ENCODE measurements at regions not wholly inside any gene's neighbourhood (a gene's known extent, or its start where the extent isn't known, plus 50 kb on each side); places are given as distances from the start of the nearest gene placed in this dataset.
"Not testable (repeated sequence)": the region's sequence is repeated elsewhere in the genome, so short reads cannot be mapped to it uniquely, and the experiment has no call there.

- DNase-seq, result no peak
These were observed 52.2 kb upstream of the PAX3 start for GRCh38 chr2:222351035-222351434.

DNA sequence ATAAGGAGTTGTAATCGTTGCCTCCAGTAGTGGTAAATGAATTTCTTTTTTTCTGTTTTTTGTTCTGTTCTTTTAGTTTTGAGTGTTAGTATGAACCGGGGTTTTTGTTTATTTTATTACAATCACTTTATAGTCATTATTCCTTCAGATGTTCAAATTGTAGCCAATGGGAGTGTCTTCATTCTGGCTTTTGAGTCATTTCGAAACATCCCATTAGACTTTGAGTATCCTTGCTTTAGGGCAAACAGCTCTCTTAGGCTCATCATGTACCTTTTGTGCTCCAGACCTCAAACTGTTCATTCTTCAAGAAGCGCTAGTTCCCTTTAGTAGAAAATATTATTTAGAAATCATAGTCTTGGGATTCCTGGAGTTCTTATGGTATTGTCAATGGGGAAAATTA lies 54.2 kb upstream of the PAX3 start:
- DNase-seq, result no peak

- DNase-seq, result peak; percentile 6
These were observed 55.2 kb upstream of the PAX3 start for GRCh38 chr2:222353993-222354392.

GRCh38 chr2:222355860-222356259 lies 57.1 kb upstream of the PAX3 start:
- DNase-seq, result no peak

DNA sequence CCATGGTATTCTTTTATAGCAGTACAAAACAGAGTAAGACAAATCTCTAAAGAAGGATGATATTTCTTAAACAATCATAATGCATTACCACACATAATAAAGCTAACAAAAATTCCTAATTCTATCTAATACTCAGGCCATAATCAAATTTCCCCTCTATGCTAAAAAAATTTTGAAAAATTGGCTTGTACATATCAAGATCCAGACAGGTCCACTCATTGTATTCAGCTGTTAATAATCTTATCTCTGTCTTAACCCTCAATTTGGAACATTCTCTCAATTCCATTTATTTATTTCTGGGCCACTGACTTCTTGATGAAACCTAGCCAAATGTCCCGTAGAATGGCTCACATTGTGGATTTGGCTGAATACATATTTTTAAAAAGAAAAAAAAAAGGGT lies 59.1 kb upstream of the PAX3 start:
- DNase-seq, result no peak

DNA sequence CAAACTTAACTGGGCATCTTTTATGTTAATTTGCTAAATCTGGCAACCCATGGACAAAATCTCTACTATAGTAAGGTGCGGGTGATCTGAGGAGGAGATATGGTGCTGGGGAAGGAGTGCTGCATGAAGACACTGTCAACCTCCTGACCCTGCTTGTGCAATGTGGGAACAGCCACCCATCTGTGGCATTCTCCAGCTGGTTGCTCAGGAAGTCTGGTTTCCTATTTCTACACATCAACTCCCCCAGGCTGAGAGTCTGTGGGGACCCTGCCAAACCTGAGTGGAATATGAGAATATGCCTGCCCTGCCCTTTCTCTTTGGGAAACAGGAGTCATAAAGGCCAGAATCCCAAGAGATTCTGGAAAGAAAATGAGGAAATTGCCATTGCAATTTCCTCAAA lies 60.1 kb upstream of the PAX3 start:
- no peak for DNase-seq

DNA sequence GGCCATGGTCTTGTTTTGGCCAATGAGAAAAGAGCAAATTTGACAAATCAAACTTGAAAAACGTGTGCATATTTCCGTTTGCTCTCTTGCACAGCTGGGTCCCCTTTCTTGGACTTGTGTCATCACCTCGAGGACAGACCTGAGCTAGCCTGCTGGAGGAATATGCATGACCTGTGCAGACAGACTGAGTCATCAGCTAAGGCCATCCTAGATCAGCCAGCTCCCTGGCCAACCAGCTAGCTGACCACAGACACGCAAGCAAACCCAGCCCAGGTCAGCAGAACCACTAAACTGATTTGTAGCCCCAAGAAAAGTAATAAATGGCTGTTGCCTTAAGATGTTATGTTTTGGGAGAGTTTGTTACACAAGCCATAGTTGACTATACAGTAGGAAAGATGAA lies 61.3 kb upstream of the PAX3 start:
- DNase-seq, result no peak

DNA sequence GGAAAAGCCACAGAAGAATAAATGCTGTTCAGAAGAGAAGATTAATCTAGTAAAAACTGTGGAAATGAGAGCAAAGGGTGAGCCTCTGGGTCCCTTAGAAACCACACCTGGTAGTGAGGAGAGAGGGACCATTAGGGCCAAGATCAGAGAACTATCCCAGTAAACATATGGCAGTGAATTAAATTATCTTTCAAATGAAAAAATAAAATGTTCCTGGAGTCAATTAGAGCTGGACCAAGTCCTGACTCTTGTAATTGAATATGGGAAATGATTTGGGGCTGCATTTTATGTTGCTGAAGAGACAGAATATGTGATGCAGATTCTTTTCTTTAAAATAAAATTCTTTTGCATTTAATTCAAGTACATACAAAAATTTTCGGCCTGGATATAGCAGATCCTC lies 62.2 kb upstream of the PAX3 start:
- DNase-seq, result no peak

- no peak for DNase-seq
These were observed 62.6 kb upstream of the SGPP2 start for GRCh38 chr2:222361787-222362186.

DNA sequence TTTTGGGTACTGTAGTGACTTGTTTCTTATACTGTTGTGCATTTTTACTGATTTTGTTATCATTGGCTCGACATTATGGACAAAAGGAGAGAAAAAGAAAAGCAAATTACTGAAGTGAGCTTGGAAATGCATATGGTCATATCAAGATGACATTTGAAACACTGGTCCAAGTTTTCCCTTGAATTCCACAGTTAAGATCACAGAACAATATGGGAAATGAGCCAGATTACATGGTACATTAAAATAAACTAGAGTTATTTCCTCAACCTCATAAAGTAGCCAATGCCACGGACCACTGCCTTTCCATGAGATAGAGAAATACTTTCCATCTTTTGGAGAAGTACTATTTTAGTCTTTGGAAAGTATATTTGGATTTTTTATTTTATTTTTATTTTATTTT lies 62.0 kb upstream of the SGPP2 start:
- DNase-seq, result no peak

- no peak for DNase-seq
These were observed 60.0 kb upstream of the SGPP2 start for GRCh38 chr2:222364285-222364895.

DNA sequence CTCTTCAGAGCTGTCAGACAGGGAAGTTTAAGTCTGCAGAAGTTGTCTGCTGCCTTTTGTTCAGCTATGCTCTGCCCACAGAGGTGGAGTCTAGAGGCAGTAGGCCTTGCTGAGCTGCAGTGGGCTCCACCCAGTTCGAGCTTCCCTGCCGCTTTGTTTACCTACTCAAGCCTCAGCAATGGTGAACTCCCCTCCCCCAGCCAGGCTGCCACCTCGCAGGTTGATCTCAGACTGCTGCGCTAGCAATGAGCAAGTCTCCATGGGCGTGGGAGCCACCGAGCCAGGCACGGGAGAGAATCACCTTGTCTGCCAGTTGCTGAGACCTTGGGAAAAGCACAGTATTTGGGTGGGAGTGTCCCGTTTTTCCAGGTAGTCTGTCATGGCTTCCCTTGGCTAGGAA lies 56.1 kb upstream of the SGPP2 start:
- DNase-seq, result not testable (repeated sequence)

DNA sequence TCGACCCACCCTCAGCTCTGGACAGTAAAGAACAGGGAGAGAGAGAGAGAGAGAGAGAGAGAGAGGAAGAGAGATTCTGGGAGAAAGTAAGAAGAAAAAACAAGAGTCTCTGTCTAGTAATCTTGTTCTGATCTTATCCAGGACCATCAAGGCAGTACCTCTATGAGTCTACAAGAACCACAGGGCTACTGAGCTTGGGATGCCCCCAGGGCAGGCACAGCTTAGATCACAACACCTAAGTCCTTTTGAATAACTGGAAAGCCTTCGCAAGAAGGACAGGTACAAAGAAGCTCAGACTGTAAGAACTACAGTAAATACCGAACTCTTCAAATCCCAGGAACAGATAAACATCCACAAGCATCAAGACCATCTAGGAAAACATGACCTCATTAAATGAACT lies 51.4 kb upstream of the SGPP2 start:
- DNase-seq, result no peak

Measured in NCI-H2081 treated with DMSO at 0.1 percent for 48 hours (cell line).